KMS-11 (cell line): ENCODE measurements at regions not wholly inside any gene's neighbourhood (a gene's known extent, or its start where the extent isn't known, plus 50 kb on each side); places are given as distances from the start of the nearest gene placed in this dataset.

ENCODE experiments used
- H2AFZ ChIP-seq: fragments of 200-600 bp; sonication (generic); 2 replicates; pipeline ENCODE4 v1.6.1; 2016; ENCODE audit warnings: antibody characterized with exemption, mixed run types, low read depth
- H3K27ac ChIP-seq: fragments of 200-600 bp; sonication (generic); 2 replicates; pipeline ENCODE4 v1.6.1; 2016; ENCODE audit warnings: mild to moderate bottlenecking, mixed run types
- H3K27me3 ChIP-seq: fragments of 200-600 bp; sonication (generic); 2 replicates; pipeline ENCODE4 v1.6.1; 2017; ENCODE audit warnings: mild to moderate bottlenecking, low read depth, mixed run types, moderate library complexity; ENCODE audit not compliant: insufficient read depth
- H3K36me3 ChIP-seq: fragments of 200-600 bp; sonication (generic); 2 replicates; pipeline ENCODE4 v1.6.1; 2017; ENCODE audit warnings: mild to moderate bottlenecking, mixed run types; ENCODE audit not compliant: insufficient read depth
- H3K4me1 ChIP-seq: fragments of 200-600 bp; sonication (generic); 2 replicates; pipeline ENCODE4 v1.6.1; 2016; ENCODE audit warnings: mild to moderate bottlenecking, low read depth, mixed run types; ENCODE audit not compliant: poor library complexity, severe bottlenecking
- H3K4me2 ChIP-seq: fragments of 200-600 bp; sonication (generic); 2 replicates; pipeline ENCODE4 v1.7.0; 2016; ENCODE audit warnings: mild to moderate bottlenecking, mixed run types
- H3K4me3 ChIP-seq: fragments of 200-600 bp; sonication (generic); IDR thresholded peaks from 2 replicates; pipeline ENCODE4 v1.6.1; 2017; ENCODE audit warnings: low read depth, low read length, mixed read lengths; ENCODE audit not compliant: insufficient read depth
- H3K79me2 ChIP-seq: fragments of 200-600 bp; sonication (generic); 2 replicates; pipeline ENCODE4 v1.6.1; 2016; ENCODE audit warnings: low read depth, mixed run types; ENCODE audit not compliant: insufficient read depth
- H3K9ac ChIP-seq: fragments of 200-600 bp; sonication (generic); 2 replicates; pipeline ENCODE4 v1.6.1; 2016; ENCODE audit warnings: mild to moderate bottlenecking, mixed run types
- H4K20me1 ChIP-seq: fragments of 200-600 bp; sonication (generic); 2 replicates; pipeline ENCODE4 v1.6.1; 2016; ENCODE audit warnings: mild to moderate bottlenecking, mixed run types; ENCODE audit not compliant: insufficient read depth
- CTCF ChIP-seq: fragments of 200-600 bp; sonication (generic); conservative IDR thresholded peaks from 2 replicates; pipeline ENCODE4 v1.6.1; 2017; ENCODE audit warnings: low read depth, mild to moderate bottlenecking, antibody characterized with exemption, low read length, moderate library complexity, mixed read lengths

DNA sequence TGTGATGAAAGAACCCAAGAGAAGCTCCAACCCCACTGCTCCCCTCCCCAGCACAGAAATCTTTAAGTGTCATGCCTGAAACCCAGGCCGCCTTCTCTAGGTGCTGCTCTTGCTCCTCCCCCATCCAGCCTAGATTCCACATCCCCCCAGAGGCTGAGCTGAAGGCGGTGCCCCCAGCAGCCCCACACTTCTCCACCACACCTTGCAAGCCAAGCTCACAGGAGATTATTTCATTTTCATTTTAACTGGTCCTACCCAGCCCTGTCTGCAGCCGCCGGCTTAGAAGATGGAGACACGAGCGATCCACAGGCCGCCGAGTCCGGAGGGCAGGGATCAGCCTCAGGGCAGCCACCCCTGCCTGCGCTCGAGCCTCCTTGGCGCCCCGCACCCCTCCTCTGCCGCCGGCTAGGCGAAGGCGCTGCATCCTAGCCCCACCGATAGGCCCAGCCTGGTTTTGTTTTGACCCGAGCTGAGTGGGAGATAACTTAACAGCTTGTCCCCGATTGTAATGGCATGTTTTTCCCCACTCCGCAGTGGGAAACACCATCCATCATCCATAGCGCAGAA is 125.3 kb downstream of the RBFOX3 start:
- no peak overlapping the region for H2AFZ ChIP-seq
- no peak for TF ChIP-seq CTCF
- H4K20me1 ChIP-seq, result no peaks in the 10 kb centered on the region
- H3K27me3 ChIP-seq, result peaks cover 92% of the 10 kb centered on the region
- H3K4me2 ChIP-seq, result no peak overlapping the region
- no peaks in the 10 kb centered on the region for H3K4me1 ChIP-seq
- H3K27ac ChIP-seq, result no peak overlapping the region
- no peaks in the 10 kb centered on the region for H3K79me2 ChIP-seq
- H3K9ac ChIP-seq, result no peak overlapping the region
- H3K4me3 ChIP-seq, result no peak overlapping the region
- no peaks in the 10 kb centered on the region for H3K36me3 ChIP-seq

DNA sequence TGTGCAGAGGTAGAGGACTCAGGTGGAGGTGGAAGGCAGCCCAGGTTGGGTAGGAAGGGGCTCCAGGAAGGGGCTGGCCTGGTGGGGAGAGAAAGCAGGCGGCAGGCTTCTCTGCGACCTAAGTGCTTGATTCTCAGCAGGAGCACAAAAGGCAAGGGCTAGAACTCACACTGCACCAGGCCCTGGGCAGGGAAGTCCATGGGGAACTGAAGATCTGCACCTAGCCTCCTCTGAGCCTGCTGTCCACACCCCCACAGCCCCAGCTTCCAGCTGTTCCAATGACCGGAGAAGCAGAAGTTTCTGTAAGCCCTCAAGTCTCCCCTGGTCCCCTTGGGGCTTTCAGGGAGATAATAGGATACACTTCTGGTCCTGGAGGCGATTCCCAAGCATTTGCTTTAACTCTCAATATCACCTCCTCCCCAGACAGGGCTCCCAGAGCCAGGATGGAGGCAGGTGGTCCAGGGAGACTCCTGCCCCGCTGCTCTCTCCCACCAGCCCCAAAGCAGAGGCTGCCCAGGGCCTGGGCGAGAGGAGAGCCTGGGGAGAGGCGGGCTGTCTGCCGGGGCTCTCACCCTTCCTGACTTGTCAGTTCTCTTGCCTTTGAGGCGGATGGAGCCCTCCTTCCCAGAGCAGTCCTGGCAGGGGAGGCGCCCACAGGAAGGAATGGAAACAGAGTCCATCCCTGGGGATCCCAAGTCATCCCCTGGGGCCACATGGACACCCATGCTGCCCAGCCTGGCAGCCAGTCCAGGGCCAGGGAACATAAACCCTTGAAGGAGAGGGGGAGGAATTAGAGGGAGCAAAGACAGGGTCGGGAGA is 126.0 kb downstream of the RBFOX3 start:
- Histone ChIP-seq H3K4me3 (no peak overlapping the region), H2AFZ (no peak overlapping the region), H3K4me1 (no peaks in the 10 kb centered on the region), H3K27ac (no peak overlapping the region), H3K4me2 (no peak overlapping the region), H3K36me3 (no peaks in the 10 kb centered on the region), H3K79me2 (no peaks in the 10 kb centered on the region), H4K20me1 (no peaks in the 10 kb centered on the region), H3K9ac (no peak overlapping the region), H3K27me3 (peaks cover 92% of the 10 kb centered on the region)
- TF ChIP-seq CTCF, result no peak

GRCh38 chr17:79483842-79484241 is 127.0 kb downstream of the RBFOX3 start:
- no peaks in the 10 kb centered on the region for H4K20me1 ChIP-seq
- H3K27me3 ChIP-seq, result peaks cover 92% of the 10 kb centered on the region
- no peak overlapping the region for H3K27ac ChIP-seq
- no peak overlapping the region for H3K4me2 ChIP-seq
- H3K4me1 ChIP-seq, result no peaks in the 10 kb centered on the region
- no peak overlapping the region for H2AFZ ChIP-seq
- no peaks in the 10 kb centered on the region for H3K36me3 ChIP-seq
- H3K9ac ChIP-seq, result no peak overlapping the region
- no peaks in the 10 kb centered on the region for H3K79me2 ChIP-seq
- TF ChIP-seq CTCF, result no peak
- no peak overlapping the region for H3K4me3 ChIP-seq

DNA sequence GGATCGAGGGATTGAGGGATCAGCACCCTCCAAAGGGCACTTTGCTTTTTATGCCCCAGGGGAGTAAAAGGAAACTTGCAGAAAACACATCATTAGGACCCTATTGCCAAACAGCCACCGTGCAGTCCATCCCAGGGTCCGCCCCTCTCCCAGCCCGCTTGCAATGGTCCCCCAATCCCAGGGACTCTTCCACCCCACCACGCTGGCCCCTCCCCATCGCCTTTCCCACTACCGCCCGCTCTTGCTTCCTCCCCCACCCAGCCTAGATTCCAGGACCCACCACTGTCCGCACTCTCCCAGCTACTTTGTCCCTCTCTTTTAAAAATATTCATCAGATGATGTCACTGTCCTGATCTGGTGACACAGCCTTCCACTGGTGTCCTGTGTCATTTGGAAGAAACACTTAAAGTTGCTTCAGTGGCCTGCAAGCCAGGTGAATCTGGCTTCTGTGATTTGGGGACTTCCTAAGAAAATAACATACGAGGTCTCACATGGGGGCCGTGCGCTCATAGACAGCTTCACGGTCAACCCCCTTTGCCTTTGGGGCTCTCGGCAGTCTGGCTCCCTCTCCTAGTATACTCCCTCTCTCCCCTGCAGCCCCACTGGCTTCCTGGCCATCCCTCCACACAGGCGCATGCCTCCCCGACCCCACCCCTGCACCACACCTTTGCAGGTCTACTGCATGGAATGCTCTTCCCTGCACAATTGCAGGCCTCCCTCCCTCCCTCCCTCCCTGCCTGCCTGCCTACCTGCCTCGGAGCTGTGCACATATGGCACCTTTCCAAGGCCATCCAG is 127.9 kb downstream of the RBFOX3 start:
- Histone ChIP-seq H3K9ac (no peak overlapping the region), H3K4me2 (no peak overlapping the region), H4K20me1 (no peaks in the 10 kb centered on the region), H3K4me1 (no peaks in the 10 kb centered on the region), H2AFZ (no peak overlapping the region), H3K27ac (no peak overlapping the region), H3K36me3 (no peaks in the 10 kb centered on the region), H3K79me2 (no peaks in the 10 kb centered on the region), H3K27me3 (peaks cover 92% of the 10 kb centered on the region), H3K4me3 (no peak overlapping the region)
- no peak for TF ChIP-seq CTCF
